A549 (cell line): ENCODE measurements at regions not wholly inside any gene's neighbourhood (a gene's known extent, or its start where the extent isn't known, plus 50 kb on each side); places are given as distances from the start of the nearest gene placed in this dataset.

Experiments
- ATAC-seq, 2 experiments: fragments of 200-7000 bp in 1 of 2; fragments of >200 bp in 1 of 2; cut with Nextera tagmentation in 1 of 2; cut with Tn5 transposase in 1 of 2; 3 replicates each; pipeline versions ENCODE4 v1.8.0 to v1.9.1; 2018 to 2020; ENCODE audit warnings: mild to moderate bottlenecking in 1 of 2, moderate library complexity in 1 of 2
- CTCF ChIA-PET: fragments of 300-600 bp; sonication (Branson Sonifier 250); formaldehyde crosslinking; extraction: SDS; loops from one replicate; lab custom pipeline; 2021; ENCODE audit warnings: antibody characterized with exemption, inconsistent platforms; lab: Yijun Ruan, JAX
- POLR2A ChIA-PET: fragments of 350-600 bp; formaldehyde crosslinking; extraction: SDS; loops from one replicate; lab custom pipeline; 2021; ENCODE audit warnings: antibody characterized with exemption, inconsistent platforms; lab: Yijun Ruan, JAX
- DNase-seq, 2 experiments: peaks; one replicate each; pipeline versions ENCODE4 v3.0.0 to v3.0.0-alpha.2; 2011 to 2016; ENCODE audit warnings: low read depth in 1 of 2, low spot score in 1 of 2
- FAIRE-seq: peaks from 2 replicates; lab custom pipeline; 2011; peaks lifted over from hg19 to GRCh38; lab: Jason Lieb, UNC
- H3K27ac ChIP-seq, 2 experiments: fragments of >200 bp; sonication (Bioruptor Twin); formaldehyde crosslinking; 3 replicates each; pipeline ENCODE4 v1.5.1; 2016 to 2017
- H3K4me1 ChIP-seq: fragments of >200 bp; sonication (Bioruptor Twin); formaldehyde crosslinking; 3 replicates; pipeline ENCODE4 v1.6.1; 2016
- H3K4me2 ChIP-seq: fragments of >200 bp; sonication (Bioruptor Twin); formaldehyde crosslinking; 3 replicates; pipeline ENCODE4 v1.6.1; 2016
- H3K4me3 ChIP-seq: fragments of >200 bp; sonication (Bioruptor Twin); formaldehyde crosslinking; 3 replicates; pipeline ENCODE4 v1.5.1; 2016
- H3K9me3 ChIP-seq: fragments of >200 bp; sonication (Bioruptor Twin); formaldehyde crosslinking; 3 replicates; pipeline ENCODE4 v1.6.1; 2016
- CBX8 ChIP-seq: fragments of 200-600 bp; sonication (generic); IDR thresholded peaks from 2 replicates; pipeline ENCODE4 v1.6.1; 2016
- CHD2 ChIP-seq: fragments of 150-350 bp; IDR thresholded peaks from 2 replicates; pipeline ENCODE4 v1.6.1; 2014; ENCODE audit warnings: low read length; ENCODE audit not compliant: partially characterized antibody
- EHMT2 ChIP-seq: fragments of 200-600 bp; sonication (generic); IDR thresholded peaks from 2 replicates; pipeline ENCODE4 v1.6.1; 2016; ENCODE audit warnings: antibody characterized with exemption, low read depth, mild to moderate bottlenecking, moderate library complexity
- ESRRA ChIP-seq: fragments of 150-350 bp; IDR thresholded peaks from 2 replicates; pipeline ENCODE4 v1.6.1; 2014; ENCODE audit warnings: mild to moderate bottlenecking, low read length, borderline replicate concordance
- FOSB ChIP-seq: fragments of 250-450 bp; sonication (Bioruptor Pico); IDR thresholded peaks from 2 replicates; pipeline ENCODE4 v1.5.0; 2020; ENCODE audit warnings: mild to moderate bottlenecking, moderate library complexity
- FOSL2 ChIP-seq, 2 experiments: fragments of 450-650 bp in 1 of 2; fragments of >200 bp in 1 of 2; sonication (Bioruptor Twin) in 1 of 2; formaldehyde crosslinking; IDR thresholded peaks; 2 replicates each; pipeline versions ENCODE4 v1.5.0 to v1.6.1; 2016 to 2020; ENCODE audit warnings: mild to moderate bottlenecking in 1 of 2, moderate library complexity in 1 of 2
- GATA3 ChIP-seq: IDR thresholded peaks from 2 replicates; pipeline ENCODE4 v1.6.1; 2012; ENCODE audit warnings: borderline replicate concordance
- HES2 ChIP-seq: fragments of >200 bp; sonication (Bioruptor Twin); formaldehyde crosslinking; IDR thresholded peaks from 2 replicates; pipeline ENCODE4 v1.6.1; 2016
- HEYL ChIP-seq: fragments of 250-450 bp; sonication (Bioruptor Pico); IDR thresholded peaks from 2 replicates; pipeline ENCODE4 v1.8.0; 2021; ENCODE audit warnings: mild to moderate bottlenecking, moderate library complexity
- HMGXB4 ChIP-seq: fragments of 250-450 bp; sonication (Bioruptor Pico); IDR thresholded peaks from 2 replicates; pipeline ENCODE4 v1.5.0; 2021; ENCODE audit warnings: mild to moderate bottlenecking, moderate library complexity, borderline replicate concordance
- HOXA7 ChIP-seq: fragments of 250-450 bp; sonication (Bioruptor Pico); IDR thresholded peaks from 2 replicates; pipeline ENCODE4 v1.5.0; 2020; ENCODE audit warnings: mild to moderate bottlenecking, moderate library complexity
- HOXB13 ChIP-seq: fragments of 250-450 bp; sonication (Bioruptor Pico); IDR thresholded peaks from 2 replicates; pipeline ENCODE4 v1.5.0; 2020; ENCODE audit warnings: low read depth, mild to moderate bottlenecking, moderate library complexity
- JUN ChIP-seq, 2 experiments: fragments of >200 bp; sonication (Bioruptor Twin); formaldehyde crosslinking; IDR thresholded peaks; 2 replicates in 1 of 2; 3 replicates in 1 of 2; pipeline ENCODE4 v1.6.1; 2016 to 2017
- JUNB ChIP-seq: fragments of >200 bp; sonication (Bioruptor Twin); formaldehyde crosslinking; IDR thresholded peaks from 2 replicates; pipeline ENCODE4 v1.6.1; 2016
- KDM1A ChIP-seq: fragments of 200-600 bp; sonication (generic); IDR thresholded peaks from 2 replicates; pipeline ENCODE4 v1.6.1; 2016; ENCODE audit warnings: low read depth, mild to moderate bottlenecking
- MAFK ChIP-seq: fragments of 450-650 bp; IDR thresholded peaks from 2 replicates; pipeline ENCODE4 v1.6.1; 2014; ENCODE audit not compliant: partially characterized antibody
- MAX ChIP-seq: IDR thresholded peaks from 2 replicates; pipeline ENCODE4 v1.6.1; 2012
- MYC ChIP-seq: IDR thresholded peaks from 2 replicates; pipeline ENCODE4 v1.6.1; 2012; ENCODE audit warnings: mild to moderate bottlenecking, inconsistent platforms, low read length, improper control_type of control experiment, borderline replicate concordance
- NR3C1 ChIP-seq: fragments of >200 bp; sonication (Bioruptor Twin); formaldehyde crosslinking; IDR thresholded peaks from 3 replicates; pipeline ENCODE4 v1.6.1; 2017
- PBX3 ChIP-seq: IDR thresholded peaks from 2 replicates; pipeline ENCODE4 v1.6.1; 2012
- RAD21 ChIP-seq, 2 experiments: fragments of >200 bp in 1 of 2; sonication (Bioruptor Twin) in 1 of 2; formaldehyde crosslinking in 1 of 2; IDR thresholded peaks in 1 of 2; conservative IDR thresholded peaks in 1 of 2; 2 replicates in 1 of 2; 3 replicates in 1 of 2; pipeline ENCODE4 v1.6.1; 2012 to 2018; ENCODE audit warnings: inconsistent platforms in 1 of 2
- RARB ChIP-seq: fragments of 250-450 bp; sonication (Bioruptor Pico); IDR thresholded peaks from 2 replicates; pipeline ENCODE4 v1.8.0; 2021; ENCODE audit warnings: mild to moderate bottlenecking, moderate library complexity
- RCOR1 ChIP-seq: fragments of 150-350 bp; IDR thresholded peaks from 2 replicates; pipeline ENCODE4 v1.6.1; 2014; ENCODE audit warnings: antibody characterized with exemption, low read length, low read depth
- REST ChIP-seq: fragments of 200-600 bp; sonication (generic); IDR thresholded peaks from 2 replicates; pipeline ENCODE4 v1.6.1; 2016; ENCODE audit warnings: antibody characterized with exemption, mild to moderate bottlenecking, moderate library complexity
- RFX5 ChIP-seq: fragments of 450-650 bp; IDR thresholded peaks from 2 replicates; pipeline ENCODE4 v1.7.1; 2014; ENCODE audit warnings: antibody characterized with exemption, mild to moderate bottlenecking, moderate library complexity
- SMC3 ChIP-seq: fragments of >200 bp; sonication (Bioruptor Twin); formaldehyde crosslinking; IDR thresholded peaks from 3 replicates; pipeline ENCODE4 v1.6.1; 2018; ENCODE audit warnings: inconsistent platforms
- SREBF2 ChIP-seq: fragments of 450-650 bp; IDR thresholded peaks from 2 replicates; pipeline ENCODE4 v1.6.1; 2014; ENCODE audit warnings: mild to moderate bottlenecking, moderate library complexity
- TFCP2L1 ChIP-seq: fragments of 250-450 bp; sonication (Bioruptor Pico); IDR thresholded peaks from 2 replicates; pipeline ENCODE4 v1.5.0; 2021; ENCODE audit warnings: mild to moderate bottlenecking
- TP53 ChIP-seq: fragments of 250-450 bp; sonication (Bioruptor Pico); IDR thresholded peaks from 2 replicates; pipeline ENCODE4 v1.5.0; 2021; ENCODE audit warnings: mild to moderate bottlenecking, moderate library complexity
- ZC3H11A ChIP-seq: fragments of 450-650 bp; IDR thresholded peaks from 2 replicates; pipeline ENCODE4 v1.6.1; 2014; ENCODE audit warnings: antibody characterized with exemption, mild to moderate bottlenecking
- ZFP36 ChIP-seq: fragments of 450-650 bp; IDR thresholded peaks from 2 replicates; pipeline ENCODE4 v1.6.1; 2014; ENCODE audit warnings: borderline replicate concordance; ENCODE audit not compliant: partially characterized antibody
- ZNF302 ChIP-seq: fragments of 250-450 bp; sonication (Bioruptor Pico); IDR thresholded peaks from 2 replicates; pipeline ENCODE4 v1.9.0; 2021; ENCODE audit warnings: inconsistent platforms, mild to moderate bottlenecking, moderate library complexity
- ZSCAN20 ChIP-seq: fragments of 250-450 bp; sonication (Bioruptor Pico); IDR thresholded peaks from 2 replicates; pipeline ENCODE4 v1.8.0; 2022; ENCODE audit warnings: mild to moderate bottlenecking, moderate library complexity
- WGBS: methylation state at CpG from one replicate; pipeline ENCODE4 v1.1.6; 2017; ENCODE audit errors: missing lambda C conversion rate; 5-methylcytosine and 5-hydroxymethylcytosine counted together

GRCh38 chr3:193872265-193872753, 263.6 kb upstream of the HES1 start:
- Histone ChIP-seq H3K9me3 (no peaks in the 10 kb centered on the region), H3K4me3 (no peak overlapping the region), H3K27ac (peak overlapping the region; percentile 75 to 81), H3K4me2 (peak overlapping the region; percentile 65), H3K4me1 (peaks cover 50% of the 10 kb centered on the region)
- WGBS: 6% methylated on average over 2 of the region's 2 CpGs
- TF ChIP-seq KDM1A (no peak), HES2 (no peak), HOXB13 (CRISPR knock-in tag) (no peak), HEYL (no peak), RFX5 (no peak), SMC3 (no peak), CHD2 (no peak), FOSB (CRISPR knock-in tag) (no peak), JUNB (peak; percentile 64), FOSL2 (IDR thresholded peaks at IDR 0.05) (peak; percentile 40; the same call in 1 of the 2 replicates), FOSL2 (CRISPR knock-in tag; IDR thresholded peaks at IDR 0.05) (peak; percentile 60), MAFK (no peak), MAX (peak; percentile 41; the same call in 1 of the 2 replicates), RARB (CRISPR knock-in tag) (no peak), GATA3 (peak; percentile 81; the same call in 1 of the 2 replicates), TFCP2L1 (CRISPR knock-in tag) (no peak), ZNF302 (CRISPR knock-in tag) (no peak), TP53 (CRISPR knock-in tag) (no peak), ESRRA (no peak), ZC3H11A (no peak), RAD21 (conservative IDR thresholded peaks at IDR 0.05 in 1 of 2, IDR thresholded peaks at IDR 0.05 in 1 of 2) (0 out of 5 replicates have a peak, but pooled peaks of 1 of the 2 experiments have one; percentile 25), PBX3 (no peak), SREBF2 (no peak), RCOR1 (no peak), JUN (IDR thresholded peaks at IDR 0.05) (peak in 1 of 2 experiments; percentile 37; a peak in 1 of 5 replicates), CBX8 (no peak), REST (no peak), EHMT2 (no peak), ZSCAN20 (CRISPR knock-in tag) (no peak), HOXA7 (CRISPR knock-in tag) (no peak), ZFP36 (no peak), NR3C1 (no peak), MYC (no peak), HMGXB4 (CRISPR knock-in tag) (no peak)
- ATAC-seq (peak; percentile 66 to 79), FAIRE-seq (no peak), DNase-seq (peak; percentile 60 to 77)
- ChIA-PET POLR2A (interaction anchor here (1.4 to 2.0 kb wide), 2 partner anchors 56 to 131 kb away, joined by 3 to 9 read pairs; no protein-coding TSS in a partner anchor), CTCF (interaction anchor here (1.3 to 2.8 kb wide), 2 partner anchors 24 to 443 kb away, joined by 4 to 9 read pairs; no protein-coding TSS in a partner anchor)
